GM19239 (cell line): ENCODE measurements at regions not wholly inside any gene's neighbourhood (a gene's known extent, or its start where the extent isn't known, plus 50 kb on each side); places are given as distances from the start of the nearest gene placed in this dataset.
A peak's percentile ranks its signal among the peaks of the same experiment; 100 is the strongest.

ENCODE experiments used
- DNase-seq: peaks from one replicate; pipeline ENCODE4 v3.0.0; 2011; ENCODE audit warnings: low spot score; ENCODE audit not compliant: insufficient read length
- FAIRE-seq: peaks from 2 replicates; lab custom pipeline; 2011; peaks lifted over from hg19 to GRCh38; lab: Jason Lieb, UNC

DNA sequence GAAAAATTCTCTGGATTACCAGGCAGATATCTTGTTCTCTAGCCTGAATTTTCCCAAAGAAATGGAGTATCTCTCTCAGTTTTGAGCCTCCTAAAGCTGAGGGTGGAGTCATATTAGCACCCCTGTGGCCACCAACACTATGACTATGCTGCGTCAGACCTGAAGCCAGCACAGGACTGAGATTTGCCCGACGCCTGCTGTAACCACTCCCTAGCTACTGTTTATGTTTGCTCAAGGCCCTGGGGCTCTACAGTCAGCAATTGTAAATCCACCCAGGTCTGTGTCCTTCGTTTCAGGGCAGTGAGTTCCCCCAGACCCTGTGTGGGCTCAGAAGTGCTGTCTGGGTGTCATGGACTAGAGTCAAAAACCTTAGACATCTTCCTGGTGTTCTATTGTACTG lies 61.4 kb downstream of the ZXDA start:
- DNase-seq: no peak
- no peak for FAIRE-seq

DNA sequence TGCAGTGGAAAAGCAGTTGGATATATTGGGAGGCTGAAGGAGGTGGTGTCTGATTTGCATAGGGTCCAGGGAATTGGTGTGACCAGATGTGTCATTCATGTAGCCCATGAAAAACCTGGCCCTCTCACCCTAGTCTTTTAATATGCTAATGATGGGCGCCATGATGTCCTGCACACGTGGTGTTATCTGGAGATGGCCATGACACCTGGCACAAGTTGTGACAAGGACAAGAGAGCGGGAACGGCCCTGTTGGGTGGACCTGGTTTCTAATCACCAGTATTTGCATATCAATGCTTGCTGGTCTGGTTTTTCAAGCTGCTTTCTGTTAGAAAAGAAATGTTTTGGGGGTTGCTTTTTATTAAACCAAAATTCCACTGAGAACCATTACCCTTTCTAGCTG lies 87.4 kb downstream of the ZXDA start:
- no peak for FAIRE-seq
- DNase-seq: no peak

DNA sequence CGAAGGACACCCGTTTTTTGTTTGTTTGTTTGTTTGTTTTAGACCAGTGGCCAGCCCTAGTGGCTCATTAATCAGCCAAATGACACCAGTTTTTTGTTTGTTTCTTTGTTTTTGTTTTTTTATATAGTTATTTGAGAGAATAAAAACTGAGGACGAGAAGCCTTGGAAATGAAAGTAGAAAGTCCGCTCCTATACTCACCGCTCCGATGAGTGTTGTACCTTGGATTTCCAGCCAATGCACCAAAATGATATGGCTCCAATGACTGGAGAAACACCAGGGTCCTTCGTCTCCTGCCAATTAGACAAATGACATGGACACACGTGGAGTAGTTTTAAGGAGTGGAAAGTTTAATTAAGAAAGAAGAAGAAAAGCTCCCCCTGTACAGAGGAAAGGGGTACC lies 87.9 kb downstream of the ZXDA start:
- no peak for FAIRE-seq
- DNase-seq: no peak

DNA sequence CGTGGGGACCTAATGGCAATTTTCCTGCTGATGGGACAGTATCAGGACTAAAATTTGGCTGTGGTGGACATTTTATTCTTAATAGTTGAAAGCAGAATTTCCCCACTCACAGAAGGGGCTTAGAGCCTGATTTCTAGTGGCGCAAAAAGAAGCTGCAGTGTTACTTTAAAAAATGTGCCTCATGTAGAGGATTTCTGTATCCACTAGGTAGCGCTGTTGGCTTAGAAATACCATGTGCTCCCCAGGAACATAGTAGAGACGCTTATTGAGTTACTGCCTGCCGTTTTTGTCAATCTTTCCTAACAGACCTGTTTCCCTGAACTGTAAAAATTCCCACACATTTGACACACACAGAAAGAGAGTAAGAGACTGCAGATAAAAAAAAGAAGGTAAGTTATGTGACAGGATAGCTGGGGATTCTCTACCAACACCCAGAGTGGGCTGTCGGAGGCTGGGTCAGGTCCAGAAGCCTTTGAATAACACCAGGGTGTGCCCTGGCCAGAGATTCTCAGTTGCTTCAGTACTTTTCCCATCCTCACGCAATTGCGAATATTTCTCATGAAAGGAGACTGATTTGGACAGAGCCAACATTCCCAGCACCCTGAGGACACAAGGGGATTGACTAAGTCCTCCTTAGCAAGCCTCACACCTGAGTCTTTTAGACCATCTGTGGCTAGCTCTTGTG lies 88.4 kb downstream of the ZXDA start:
- DNase-seq (no peak), FAIRE-seq (peak; percentile 70)

DNA sequence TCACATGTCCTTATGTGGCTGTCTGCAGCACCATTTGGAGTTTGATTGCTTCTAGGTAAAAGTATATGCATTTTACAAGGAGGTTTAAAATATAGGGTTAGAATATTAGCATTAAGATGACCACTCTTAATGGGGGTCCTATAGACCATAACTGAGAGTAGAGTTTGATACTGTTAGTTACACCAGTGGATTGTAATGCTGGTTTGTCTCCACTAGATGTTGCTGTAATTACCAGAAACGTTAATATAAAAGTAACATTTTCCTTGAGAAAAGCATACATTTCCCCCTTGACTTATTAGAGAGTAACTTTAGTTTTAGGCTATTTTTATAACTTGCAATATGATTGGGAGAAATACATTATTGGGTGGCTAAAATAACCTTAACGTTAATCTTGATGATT lies 93.0 kb downstream of the ZXDA start:
- no peak for DNase-seq
- FAIRE-seq: no peak

DNA sequence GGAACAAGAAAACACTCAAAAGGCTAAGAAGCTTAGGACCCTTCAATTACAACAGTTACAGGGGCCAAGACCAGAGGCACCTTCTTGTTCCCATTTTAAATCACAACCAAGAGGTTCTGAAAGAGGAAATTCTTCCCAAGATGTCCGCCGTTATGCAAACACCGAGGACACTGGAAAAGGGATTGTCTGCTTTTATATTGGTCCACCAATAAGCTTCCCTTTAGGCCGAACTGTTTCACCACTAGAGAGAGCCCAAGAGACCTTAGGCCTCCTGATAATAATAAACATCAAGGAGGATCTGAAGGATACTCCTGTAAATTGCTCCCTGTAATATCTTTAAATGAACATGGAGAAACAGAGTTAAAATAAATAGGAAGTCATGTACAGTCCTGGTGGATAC lies 92.6 kb upstream of the NLRP2B start:
- FAIRE-seq: no peak
- no peak for DNase-seq

DNA sequence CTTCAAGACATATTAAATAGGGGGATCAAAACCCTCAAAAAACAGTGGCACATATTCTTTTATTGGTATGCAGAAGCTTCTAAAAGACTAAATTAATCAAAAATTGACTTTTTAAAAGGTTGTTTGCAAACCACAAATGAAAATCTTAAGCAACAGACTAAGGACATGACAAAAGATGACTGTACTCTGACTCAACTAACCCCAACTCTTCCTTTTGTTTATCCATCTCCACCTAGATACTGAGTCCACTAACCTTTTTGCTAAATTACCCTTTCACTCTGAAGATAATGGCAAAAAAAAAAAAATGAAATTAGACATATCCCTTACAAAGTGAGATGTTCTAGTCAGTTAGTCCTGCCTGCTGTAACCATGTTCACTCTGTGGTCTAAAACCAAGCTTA lies 91.6 kb upstream of the NLRP2B start:
- FAIRE-seq: no peak
- DNase-seq: no peak

DNA sequence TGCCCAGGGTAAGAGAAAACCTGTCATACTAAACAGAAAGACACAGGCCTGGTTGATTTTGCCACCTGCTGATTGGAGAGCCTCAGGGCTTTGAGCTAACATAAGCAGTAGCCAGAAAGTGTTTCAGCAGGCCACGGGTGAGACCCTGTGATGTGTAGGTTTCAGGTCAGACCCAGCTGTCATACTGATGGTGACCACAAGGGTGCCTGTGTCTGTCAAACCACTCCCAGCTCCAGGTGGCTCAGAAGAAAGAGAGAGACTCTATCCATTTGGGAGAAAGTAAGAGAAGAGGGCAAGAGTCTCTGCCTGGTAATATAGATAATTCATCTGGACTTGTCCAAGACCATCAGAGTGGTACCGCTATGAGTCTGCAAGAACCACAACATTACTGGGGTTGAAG lies 72.8 kb upstream of the NLRP2B start:
- FAIRE-seq: no peak
- DNase-seq: no peak

DNA sequence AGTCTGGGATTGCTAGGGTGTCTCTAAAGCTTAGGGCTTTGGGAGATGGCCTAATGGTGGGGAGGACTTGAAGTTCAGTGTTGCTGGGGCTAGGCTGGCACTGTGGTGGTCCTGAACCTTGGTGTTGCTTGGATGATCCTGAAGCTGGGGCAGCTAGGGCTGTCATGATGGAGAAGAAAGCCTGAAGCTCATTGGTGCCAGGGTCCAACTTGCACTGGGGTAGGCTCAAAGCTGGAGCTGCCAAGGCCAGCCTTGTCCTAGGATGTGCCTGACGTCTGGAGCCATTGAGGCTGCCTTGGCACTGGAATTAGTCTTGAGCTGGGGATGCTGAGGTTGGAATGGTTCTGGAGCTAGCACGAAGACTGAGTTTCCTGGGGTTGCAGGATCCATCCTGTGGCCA lies 61.0 kb upstream of the NLRP2B start:
- FAIRE-seq (no peak), DNase-seq (no peak)

DNA sequence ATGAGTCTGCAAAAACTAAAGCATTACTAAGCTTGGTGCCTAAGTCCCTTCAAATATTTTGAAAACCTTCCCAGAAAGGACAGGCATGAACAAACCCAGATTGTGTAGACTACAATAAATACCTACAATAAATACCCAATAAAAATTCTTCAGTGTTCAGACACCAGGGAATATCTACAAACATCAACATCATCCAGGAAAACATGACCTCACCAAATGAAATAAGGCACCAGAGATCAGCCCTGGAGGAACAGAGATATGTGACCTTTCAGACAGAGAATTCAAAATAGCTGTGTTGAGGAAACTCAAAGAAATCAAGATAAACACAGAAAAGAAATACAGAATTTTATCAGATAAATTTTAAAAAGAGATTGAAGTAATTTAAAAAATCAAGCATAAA lies 57.8 kb upstream of the NLRP2B start:
- no peak for FAIRE-seq
- no peak for DNase-seq
